HG02610 (cell line): ENCODE measurements at regions not wholly inside any gene's neighbourhood (a gene's known extent, or its start where the extent isn't known, plus 50 kb on each side); places are given as distances from the start of the nearest gene placed in this dataset.

Experiments
- ATAC-seq: cut with Tn5 transposase; IDR thresholded peaks from one replicate; pipeline ENCODE4 v1.9.1; 2021; ENCODE audit warnings: mild to moderate bottlenecking, moderate library complexity; ENCODE audit not compliant: unreplicated experiment

DNA sequence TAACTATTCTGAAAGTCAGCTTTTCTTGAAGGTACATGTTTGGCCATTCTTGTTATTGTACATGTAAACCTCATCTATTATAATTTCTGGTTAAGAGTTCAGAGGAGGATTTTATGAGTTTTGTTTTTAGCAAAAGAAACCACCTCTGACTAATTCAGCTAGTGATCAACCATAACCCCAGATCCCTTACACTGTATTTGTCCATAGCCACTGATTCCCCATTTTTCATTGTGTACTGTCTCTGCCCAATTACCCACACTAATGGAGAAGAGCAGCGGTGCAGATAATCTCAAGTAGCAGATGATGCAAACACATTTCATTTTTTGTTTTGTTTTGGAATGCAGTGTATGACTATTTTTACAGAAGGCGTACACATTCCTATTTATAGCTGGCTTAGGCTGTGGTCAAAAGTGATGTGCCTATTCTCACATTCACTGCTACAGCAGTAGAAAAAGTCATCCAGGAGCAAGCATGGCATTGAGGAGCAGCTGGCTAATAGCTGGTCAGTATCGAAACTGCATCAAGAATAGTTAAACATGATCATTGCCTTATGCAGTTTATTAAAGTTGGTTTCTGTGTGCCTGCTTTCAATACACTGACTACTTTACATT, 988.3 kb downstream of the DTWD2 start:
- ATAC-seq = peak; percentile 82

DNA sequence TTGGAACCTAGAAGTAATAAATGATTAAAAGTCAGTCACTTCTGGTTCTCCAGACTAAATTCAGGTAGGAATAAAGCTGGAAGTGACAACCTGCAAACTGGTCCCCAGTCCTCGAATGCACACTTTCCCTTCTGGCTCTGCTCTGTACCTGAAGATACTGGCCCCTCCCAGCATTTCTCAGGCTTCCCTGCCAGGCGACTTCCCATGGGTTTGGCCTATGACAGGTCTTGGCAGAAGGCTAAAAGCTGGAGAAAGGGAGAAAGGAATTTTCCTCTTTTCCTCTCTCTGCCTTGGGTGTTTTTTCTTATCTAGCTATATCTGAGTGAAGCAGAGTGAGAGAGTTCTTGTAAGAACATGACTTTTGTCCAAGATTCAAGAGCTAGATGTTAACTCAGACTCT, 1005.7 kb downstream of the DTWD2 start:
- ATAC-seq = no peak

DNA sequence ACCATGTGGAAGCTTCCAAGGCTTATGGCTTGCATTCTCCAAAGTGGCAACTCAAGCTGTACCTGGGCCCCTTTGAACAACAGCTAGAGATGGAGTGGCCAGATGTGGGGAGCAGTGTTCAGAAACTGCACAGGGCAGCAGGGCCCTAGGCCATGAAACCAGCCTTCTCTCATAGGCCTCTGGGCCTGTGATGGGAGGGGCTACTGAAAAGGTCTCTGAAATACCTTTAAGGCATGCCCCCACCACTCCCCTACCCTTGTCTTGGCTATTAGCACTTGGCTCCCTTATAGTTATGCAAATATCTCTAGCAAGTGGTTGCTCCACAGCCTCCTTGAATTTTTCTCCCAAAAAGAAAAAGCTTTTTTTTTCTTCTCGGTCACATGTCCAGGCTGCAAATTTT, 1014.6 kb downstream of the DTWD2 start:
- ATAC-seq = no peak

DNA sequence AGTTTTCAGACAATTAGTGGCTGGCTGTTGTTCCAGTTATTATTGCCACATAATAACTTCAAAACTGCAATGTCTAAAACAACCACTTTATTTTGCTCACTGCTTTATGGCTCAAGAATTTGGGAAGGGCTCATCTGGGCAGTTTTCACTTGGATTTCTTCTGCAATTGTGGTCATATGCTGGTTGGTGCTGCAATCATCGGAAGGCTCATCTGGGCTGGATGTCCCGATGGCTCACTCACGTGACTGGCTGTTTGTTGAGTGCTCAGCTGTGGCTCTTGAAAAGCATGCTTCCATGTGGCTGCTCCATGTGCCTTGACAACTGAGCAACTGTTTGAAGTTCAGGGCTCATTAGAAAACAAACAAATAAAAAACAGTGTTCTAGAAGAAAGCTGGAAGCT, 1032.5 kb downstream of the DTWD2 start:
- ATAC-seq = no peak

GRCh38 chr5:117954331-117954730, 1034.0 kb downstream of the DTWD2 start:
- ATAC-seq = no peak

GRCh38 chr5:117953272-117953671, 1035.1 kb downstream of the DTWD2 start:
- no peak for ATAC-seq

DNA sequence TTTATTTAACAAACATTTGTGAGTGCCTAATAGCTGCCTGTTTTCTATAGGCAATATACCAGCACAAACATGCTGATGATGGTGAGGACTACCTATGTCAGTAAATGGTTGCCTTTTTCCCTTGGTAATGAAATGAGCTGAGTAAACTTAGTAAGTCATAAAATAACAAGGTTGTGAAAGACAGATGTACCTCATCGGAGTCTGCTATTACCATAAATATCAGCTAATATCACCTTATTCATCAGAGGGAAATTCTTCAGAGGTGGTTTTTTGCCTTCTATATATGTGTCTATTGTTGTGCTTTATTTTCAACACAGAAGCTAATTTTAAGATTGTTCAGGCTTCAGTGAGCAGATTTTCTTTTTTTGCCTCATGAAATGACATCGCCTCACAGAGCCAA, 1040.5 kb downstream of the DTWD2 start:
- peak; percentile 60 for ATAC-seq

DNA sequence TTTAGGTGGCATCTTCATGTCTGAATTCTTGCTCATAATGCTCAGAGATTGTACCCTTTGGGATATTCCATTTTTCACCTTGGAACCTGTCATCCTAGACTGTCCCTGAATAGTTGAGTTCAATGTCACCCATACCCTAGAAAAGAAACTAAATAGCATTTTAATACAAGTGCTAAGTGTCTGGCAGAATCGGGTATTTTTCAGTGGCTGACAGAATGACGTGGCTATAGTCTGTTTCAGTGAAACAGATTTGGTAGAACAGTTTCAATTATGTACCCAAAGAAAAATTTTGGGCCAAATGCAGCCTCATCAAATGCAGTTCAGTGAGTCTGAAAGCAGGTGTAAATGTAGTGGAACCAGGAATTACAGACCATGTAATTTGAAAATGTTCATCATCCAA, 1041.2 kb downstream of the DTWD2 start:
- ATAC-seq = peak; percentile 43

DNA sequence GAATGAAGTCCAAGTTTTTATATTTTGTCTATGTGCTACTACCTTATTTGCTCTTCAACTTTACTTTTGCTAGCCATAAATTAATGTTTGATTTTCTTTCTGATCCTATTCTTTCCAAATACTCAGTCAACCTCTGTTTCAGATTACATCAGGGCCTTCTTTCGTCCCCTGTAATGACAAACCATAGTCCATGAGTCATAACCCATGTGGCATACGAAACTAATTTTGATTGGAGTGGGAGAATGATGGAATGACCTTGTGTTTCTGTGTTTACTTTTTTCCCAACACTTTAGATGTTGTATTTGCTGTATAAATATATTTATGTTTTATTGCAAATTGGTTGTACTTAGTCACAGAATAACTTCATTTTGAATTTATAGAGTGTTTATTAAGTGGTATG, 1043.1 kb downstream of the DTWD2 start:
- no peak for ATAC-seq

- no peak for ATAC-seq
These were observed 1044.8 kb downstream of the DTWD2 start for GRCh38 chr5:117943541-117943940.

- no peak for ATAC-seq
These were observed 1045.4 kb downstream of the DTWD2 start for GRCh38 chr5:117942861-117943519.

DNA sequence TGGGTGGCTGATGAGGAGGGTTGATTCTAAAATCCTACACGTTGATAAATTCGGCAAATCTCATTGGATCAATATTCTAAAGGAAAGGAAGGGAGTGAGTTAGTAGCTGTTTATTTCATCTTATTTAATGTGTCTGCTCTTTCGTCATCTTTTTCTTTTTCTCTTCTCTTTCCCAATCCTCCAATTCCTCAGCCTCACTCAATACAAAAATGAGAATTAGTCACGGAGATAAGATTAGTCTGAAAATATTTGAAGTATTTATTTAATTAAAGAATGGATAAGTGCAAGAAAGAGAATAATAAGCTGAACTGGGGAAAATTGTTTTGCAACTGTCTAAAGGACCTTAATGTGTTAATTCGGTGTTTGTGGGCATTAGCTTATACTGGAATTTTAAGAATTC, 1095.1 kb downstream of the DTWD2 start:
- ATAC-seq = no peak

GRCh38 chr5:117892360-117892759, 1096.0 kb downstream of the DTWD2 start:
- no peak for ATAC-seq

DNA sequence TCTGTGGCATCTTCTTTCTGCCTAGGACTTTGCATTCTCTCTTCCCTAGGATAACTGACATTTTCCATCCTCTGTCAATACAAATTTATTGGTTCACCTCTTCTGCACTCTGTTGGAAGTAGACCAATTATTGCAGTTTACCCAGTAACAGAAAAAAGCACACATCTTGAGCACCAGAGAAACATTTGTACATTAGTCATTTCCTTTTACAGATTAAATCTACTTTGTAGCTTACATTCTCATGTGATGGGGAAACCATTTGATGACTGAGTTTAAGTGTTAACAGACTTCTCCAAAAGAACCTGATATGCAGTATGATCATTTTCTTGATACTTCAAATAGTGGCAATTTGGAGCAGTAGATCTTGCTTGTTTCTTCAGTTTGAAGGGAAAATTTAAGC, 1098.8 kb downstream of the DTWD2 start:
- no peak for ATAC-seq

DNA sequence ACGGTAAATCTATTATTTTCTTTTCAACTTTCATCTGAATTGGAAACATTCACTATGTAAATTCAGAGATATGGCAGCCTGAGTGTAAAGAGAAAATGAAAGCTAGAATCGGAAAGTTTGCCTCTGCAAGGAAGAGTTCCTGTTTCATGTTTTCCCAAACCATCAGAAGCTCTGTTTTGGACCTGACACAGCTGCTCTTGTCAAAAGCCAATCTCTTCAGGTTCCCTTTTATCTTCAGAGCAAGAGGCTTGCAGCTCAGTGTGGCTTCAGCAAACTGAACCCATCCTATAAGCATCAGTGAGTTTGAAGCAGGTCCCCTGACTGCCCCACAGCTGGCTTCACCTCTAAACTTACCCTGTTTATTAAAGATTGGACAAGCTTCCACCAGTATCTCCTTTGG, 1099.7 kb downstream of the DTWD2 start:
- peak; percentile 87 for ATAC-seq

- no peak for ATAC-seq
These were observed 1106.7 kb downstream of the DTWD2 start for GRCh38 chr5:117881426-117882230.

DNA sequence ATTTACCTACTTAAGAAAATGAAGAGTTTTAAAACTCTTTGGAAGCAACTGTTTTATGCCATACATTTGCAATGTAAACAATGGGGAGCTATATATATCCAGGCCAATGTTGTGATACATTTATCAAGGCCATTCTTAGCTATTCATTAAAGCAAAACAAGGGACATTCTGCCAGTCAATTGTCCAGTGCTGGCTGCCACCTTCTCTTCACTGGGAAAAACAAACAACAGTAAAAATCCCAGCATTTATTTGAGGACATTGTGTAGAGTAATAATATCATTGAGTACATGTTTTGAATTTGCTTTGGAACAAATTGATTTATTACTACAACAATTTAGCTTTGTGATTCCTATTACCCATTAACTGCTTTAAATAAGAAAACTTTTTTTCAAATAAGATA, 1107.4 kb downstream of the DTWD2 start:
- ATAC-seq = no peak

DNA sequence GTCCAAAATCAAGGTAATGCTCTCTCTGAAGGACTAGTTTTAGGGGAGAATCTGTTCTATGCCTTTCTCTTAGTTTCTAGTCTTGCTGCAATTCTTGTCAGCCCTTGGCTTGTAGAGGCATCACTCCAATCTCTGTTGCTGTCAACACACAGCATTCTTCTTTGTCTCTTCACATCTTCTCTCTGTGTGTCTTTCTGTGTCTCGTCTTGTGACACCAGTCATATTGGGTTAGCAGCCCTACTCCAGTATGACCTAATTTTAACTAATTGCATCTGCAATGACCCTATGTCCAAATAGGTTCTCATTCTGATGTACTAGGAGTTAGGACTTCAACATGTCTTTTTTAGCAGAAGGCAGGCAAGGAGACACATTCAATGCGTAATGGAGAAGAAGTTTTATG, 1110.6 kb downstream of the DTWD2 start:
- no peak for ATAC-seq

GRCh38 chr5:117872798-117873368, 1115.5 kb downstream of the DTWD2 start:
- ATAC-seq = no peak

DNA sequence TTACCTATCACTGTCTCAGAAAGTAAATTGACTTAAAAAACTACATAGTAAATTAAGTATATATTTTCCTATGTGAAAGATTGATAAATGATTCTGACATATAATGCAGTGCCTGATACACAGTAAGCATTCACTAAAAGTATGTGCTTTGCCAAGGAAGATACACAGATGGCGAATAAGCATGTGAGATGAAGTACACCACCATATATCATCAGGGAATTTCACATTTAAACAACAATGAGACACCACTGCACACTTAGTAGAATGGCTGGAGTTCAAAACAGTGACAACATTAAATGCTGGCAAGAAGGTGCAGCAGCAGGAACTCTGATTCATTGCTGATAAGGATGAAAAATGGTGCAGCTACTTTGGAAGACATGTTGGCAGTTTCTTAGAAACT, 1118.8 kb downstream of the DTWD2 start:
- no peak for ATAC-seq

DNA sequence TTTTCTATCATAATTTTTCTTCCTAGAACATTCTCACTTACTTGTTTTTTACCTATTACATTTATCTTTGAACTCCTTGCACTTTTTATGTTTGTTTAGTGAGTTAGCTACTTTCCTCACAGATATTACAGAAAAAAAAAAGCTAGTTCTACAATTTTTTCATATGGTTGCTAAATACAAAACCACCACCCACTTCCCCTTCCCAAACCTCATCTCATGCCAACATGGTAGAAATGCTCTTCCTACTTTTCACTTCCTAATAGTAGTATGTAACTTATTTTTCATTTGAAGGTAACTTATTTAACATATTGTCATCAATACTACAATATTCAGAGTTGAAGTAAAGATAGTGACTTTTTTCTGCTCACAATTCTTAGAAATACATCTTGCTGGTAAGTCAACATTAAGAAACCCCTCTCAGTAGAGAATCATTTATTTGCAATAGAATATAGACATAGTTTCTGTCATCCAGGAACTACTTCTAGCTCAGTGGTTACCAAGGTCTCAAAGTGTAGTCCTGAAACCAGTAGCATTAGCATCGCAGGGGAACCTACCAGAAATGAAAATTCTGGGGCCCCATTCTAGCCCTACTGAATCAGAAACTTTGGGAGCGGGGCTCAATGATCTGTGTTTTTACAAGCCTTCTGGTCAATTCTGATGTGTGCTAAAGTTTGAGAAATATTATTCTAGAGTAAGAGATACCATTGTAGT, 1124.6 kb downstream of the DTWD2 start:
- no peak for ATAC-seq
